ENCODE measurements at regions not wholly inside any gene's neighbourhood (a gene's known extent, or its start where the extent isn't known, plus 50 kb on each side); places are given as distances from the start of the nearest gene placed in this dataset.

- TF ChIP-seq CTCF (IDR thresholded peaks at IDR 0.05; ENCODE audit: low read depth, low read length): no peak
- no peak for DNase-seq (ENCODE audit: extremely low read depth, low read depth)
Observed at GRCh38 chr13:62924395-62924794, 1508.7 kb upstream of the PCDH20 start.

GRCh38 chr13:62920159-62920558, 1504.5 kb upstream of the PCDH20 start:
- no peak for TF ChIP-seq CTCF (IDR thresholded peaks at IDR 0.05; ENCODE audit: low read depth, low read length)
- no peak for DNase-seq (ENCODE audit: extremely low read depth, low read depth)

- TF ChIP-seq CTCF (IDR thresholded peaks at IDR 0.05; ENCODE audit: low read depth, low read length): no peak
- DNase-seq (ENCODE audit: extremely low read depth, low read depth): no peak
Observed at GRCh38 chr13:62919491-62919890, 1503.8 kb upstream of the PCDH20 start.

- DNase-seq (ENCODE audit: extremely low read depth, low read depth): no peak
- TF ChIP-seq CTCF (IDR thresholded peaks at IDR 0.05; ENCODE audit: low read depth, low read length): no peak
Observed at GRCh38 chr13:62910541-62911060, 1495.0 kb upstream of the PCDH20 start.

- no peak for TF ChIP-seq CTCF (IDR thresholded peaks at IDR 0.05; ENCODE audit: low read depth, low read length)
- DNase-seq (ENCODE audit: extremely low read depth, low read depth): no peak
Observed at GRCh38 chr13:62908321-62908720, 1492.7 kb upstream of the PCDH20 start.

GRCh38 chr13:62906896-62907295, 1491.2 kb upstream of the PCDH20 start:
- no peak for TF ChIP-seq CTCF (IDR thresholded peaks at IDR 0.05; ENCODE audit: low read depth, low read length)
- DNase-seq (ENCODE audit: extremely low read depth, low read depth): no peak

GRCh38 chr13:62906469-62906868, 1490.8 kb upstream of the PCDH20 start:
- TF ChIP-seq CTCF (IDR thresholded peaks at IDR 0.05; ENCODE audit: low read depth, low read length): no peak
- DNase-seq (ENCODE audit: extremely low read depth, low read depth): no peak

All from AG09319 (cell line).